GM18861 (cell line): ENCODE measurements at regions not wholly inside any gene's neighbourhood (a gene's known extent, or its start where the extent isn't known, plus 50 kb on each side); places are given as distances from the start of the nearest gene placed in this dataset.

Experiments used
- ATAC-seq: cut with Tn5 transposase; IDR thresholded peaks from one replicate; pipeline ENCODE4 v1.9.1; 2021; ENCODE audit not compliant: unreplicated experiment

DNA sequence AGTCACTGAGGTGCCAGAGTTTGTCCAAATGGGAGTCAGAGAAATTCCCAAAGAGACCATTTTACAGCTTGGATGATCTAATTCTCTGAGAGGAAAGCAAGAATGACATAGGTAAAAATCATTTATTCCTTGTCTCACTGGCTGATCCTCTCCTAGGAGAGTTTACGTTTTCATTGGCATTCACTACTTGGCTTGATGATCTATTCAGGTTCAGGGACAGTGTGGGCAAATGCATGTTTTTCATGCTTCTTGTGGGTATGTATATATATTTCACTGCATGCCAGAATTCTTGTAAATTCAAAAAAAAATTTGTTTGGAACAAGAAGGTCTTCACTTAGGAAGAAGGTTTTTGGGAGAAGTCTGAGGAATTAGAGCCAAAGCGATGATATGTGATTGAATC, 403.4 kb upstream of the JAG1 start:
- no peak for ATAC-seq

- ATAC-seq: no peak
Observed at GRCh38 chr20:11080010-11080409, 406.2 kb upstream of the JAG1 start.

GRCh38 chr20:11080781-11081377, 407.1 kb upstream of the JAG1 start:
- no peak for ATAC-seq

DNA sequence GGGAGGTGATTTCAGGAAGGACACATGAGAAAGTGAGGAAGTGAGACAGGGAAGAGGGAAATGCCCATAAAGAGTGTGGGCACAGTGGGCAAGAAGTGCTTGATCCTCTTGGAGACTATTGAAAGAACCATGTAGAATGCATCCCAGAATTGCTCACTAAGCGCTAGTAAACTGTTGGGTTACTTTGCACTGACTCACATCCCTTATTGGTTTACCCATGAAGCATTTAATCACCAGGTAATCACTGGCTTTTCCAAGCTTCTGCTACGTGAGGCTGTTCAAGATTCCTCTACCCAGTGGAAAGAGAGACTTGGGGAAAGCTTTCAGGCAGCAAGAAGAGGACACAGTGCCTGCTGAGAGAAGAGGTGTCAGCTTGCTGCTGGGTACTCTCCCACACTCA, 410.0 kb upstream of the JAG1 start:
- ATAC-seq: no peak

- ATAC-seq: no peak
Observed at GRCh38 chr20:11084508-11084907, 410.7 kb upstream of the JAG1 start.

GRCh38 chr20:11086970-11087369, 413.2 kb upstream of the JAG1 start:
- ATAC-seq: no peak

DNA sequence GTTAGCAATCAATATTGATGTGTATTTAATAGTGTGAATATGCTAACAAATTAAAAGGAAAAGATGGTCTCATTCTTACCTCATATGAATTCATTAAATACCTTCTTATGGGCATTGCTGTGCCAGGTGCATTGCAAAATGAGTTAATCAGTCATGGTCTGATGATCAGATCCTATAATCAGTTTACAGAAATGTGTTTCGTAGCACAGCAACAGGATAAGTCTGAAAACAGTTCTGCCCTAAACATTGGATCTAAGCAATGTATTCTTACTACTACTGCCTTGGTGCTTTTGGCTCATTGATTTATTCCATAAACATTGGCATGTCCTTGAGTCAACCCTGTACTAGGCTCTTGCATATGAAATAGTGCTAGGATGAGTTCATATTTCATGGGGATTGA, 417.0 kb upstream of the JAG1 start:
- ATAC-seq: no peak

DNA sequence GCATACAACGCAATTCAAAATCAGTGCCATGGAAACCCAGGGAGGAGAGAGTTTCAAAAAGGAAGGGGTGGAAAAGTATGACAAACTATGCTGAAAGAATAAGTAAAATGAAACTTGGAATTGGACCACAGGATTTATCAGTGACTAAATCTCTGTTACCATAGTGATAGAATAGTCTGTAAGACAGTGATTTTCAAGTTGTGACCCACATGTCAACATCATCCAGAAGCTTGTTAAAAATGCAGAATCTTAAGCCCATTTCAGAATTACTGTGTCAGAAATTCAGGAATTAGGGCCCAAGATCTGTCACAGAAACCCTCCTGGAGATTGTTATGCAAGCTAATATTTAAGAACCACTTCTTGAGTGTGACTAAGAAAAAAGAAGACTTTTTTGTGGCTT, 417.7 kb upstream of the JAG1 start:
- ATAC-seq: no peak

DNA sequence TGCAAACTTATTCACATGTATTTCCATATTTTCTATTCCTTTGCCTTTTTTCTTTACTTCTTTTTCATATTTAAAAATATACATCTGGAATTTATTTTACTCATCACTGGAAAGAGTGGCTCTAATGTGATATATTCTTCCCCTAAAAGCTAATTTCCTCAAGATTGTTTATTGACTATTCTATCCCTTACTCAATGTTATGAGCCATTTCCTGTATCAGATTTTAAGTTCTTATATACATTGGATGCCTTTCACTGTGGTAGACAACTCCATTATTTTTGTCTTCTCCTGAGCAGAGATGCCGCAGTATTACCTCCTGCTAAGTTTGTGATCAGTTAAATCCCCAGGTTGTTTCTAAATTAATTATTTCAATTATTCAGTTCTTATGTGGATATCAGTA, 418.4 kb upstream of the JAG1 start:
- no peak for ATAC-seq

DNA sequence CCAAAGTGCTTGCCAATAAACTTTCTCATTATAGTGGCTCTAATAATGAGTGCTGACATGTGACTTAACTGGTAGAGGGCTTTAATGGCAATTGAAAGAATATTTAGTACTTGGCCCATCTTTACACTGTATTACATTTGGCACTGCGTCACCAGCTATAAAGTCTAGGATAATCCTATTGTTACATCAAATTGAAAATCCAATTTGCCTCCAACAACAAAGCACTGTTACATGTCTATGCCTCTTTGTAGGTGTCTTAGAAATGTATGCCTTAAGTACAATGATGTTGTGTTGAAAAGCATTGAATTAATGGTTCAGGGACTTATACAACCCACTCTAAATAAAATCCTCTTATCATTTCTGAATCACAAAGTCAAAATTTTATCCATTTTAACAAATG, 420.4 kb upstream of the JAG1 start:
- ATAC-seq: no peak

DNA sequence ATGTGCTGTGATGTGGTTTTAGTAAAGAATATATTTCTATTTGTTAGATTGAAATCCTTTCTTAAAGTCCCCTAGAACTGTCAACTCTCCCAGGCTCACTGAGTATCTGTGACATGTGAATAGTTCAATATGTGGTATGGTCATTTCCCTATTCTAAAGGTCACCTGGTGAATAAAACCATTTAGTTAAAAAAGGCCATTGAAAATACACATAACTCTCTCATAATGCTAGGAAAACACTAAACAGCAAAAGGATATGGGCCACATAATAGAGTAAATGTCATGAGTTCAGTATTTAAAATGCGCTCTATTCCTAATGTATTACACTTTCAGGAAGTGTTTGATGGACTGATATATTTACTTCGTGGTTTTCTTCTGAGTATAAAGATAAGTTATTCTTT, 420.9 kb upstream of the JAG1 start:
- ATAC-seq: no peak

GRCh38 chr20:11098888-11099287, 425.1 kb upstream of the JAG1 start:
- no peak for ATAC-seq

- no peak for ATAC-seq
Observed at GRCh38 chr20:11101243-11101642, 427.4 kb upstream of the JAG1 start.

GRCh38 chr20:11101696-11102095, 427.9 kb upstream of the JAG1 start:
- no peak for ATAC-seq

GRCh38 chr20:11103866-11104265, 430.1 kb upstream of the JAG1 start:
- ATAC-seq: no peak

DNA sequence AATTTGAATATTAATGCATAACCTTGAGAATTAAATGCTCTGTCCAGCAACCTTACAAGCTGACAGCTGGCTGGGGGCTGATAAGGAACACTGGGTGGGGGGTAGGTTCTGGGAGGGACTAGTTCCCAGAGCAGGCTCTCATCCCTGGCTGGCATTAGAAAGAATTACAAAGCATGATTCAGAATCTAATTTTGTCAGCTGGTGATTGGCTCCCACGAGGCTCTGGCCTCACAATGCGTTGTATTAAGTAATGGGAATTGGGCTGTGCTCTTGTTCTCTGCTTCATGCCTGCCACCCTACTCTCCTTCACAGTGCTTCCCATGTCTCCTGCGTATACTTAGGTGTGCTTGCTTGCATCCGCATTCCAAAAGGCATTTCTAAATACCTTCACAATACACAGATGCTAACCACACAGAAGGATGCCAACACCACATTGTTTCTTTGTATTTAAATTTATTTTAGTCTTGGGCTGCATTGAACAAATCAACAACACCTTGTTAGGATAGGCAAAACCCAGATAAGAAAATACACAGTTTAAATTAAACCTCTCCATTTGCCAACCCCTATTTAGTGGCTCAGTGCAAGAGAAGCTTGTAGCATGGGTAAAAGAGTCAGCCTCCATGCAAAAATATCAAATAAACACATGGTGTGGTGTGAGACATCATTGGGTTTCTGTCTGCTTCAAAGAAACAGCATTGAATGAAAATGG, 434.5 kb upstream of the JAG1 start:
- ATAC-seq: no peak

DNA sequence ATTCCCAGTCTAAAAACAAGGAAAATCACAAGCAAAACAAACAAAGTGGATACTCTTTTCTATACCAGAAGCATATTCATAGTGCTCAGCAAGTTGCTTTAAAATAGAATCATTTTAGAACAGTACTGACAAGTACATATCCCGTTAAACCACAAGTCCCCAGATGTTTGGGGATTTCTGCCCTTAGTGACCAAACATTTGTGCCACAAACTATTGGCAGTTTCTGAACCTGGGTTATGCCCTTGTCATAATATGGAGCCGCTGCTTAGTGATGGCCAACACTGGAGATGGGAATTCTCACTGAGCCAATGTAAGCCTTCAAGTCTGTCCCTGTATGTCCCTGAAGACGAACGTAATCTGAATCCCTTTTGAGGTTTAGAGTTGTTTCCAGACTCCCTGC, 436.7 kb upstream of the JAG1 start:
- no peak for ATAC-seq

- no peak for ATAC-seq
Observed at GRCh38 chr20:11111191-11111590, 437.4 kb upstream of the JAG1 start.

- no peak for ATAC-seq
Observed at GRCh38 chr20:11112832-11113231, 439.0 kb upstream of the JAG1 start.

DNA sequence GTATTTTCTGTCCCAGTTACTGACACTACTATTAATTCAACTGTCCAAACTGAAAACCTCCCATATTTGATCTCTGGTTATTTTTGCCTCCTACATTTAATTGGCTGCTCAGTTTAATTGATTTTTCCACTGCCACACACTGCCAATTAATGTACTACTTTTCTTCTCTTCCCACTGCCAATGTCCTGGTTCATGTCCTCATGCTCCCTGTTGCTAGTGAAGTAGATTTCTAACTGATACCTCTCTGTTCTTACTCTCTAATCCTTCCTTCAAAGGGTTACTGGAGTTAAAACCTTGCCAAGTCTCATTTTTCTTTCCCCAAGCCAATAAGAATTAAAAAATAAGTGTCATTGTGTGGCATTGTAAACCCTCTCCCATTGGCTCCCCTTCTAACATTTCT, 440.6 kb upstream of the JAG1 start:
- ATAC-seq: no peak

- ATAC-seq: no peak
Observed at GRCh38 chr20:11117808-11118528, 444.2 kb upstream of the JAG1 start.

GRCh38 chr20:11118802-11119380, 445.1 kb upstream of the JAG1 start:
- no peak for ATAC-seq
